ENCODE measurements at regions not wholly inside any gene's neighbourhood (a gene's known extent, or its start where the extent isn't known, plus 50 kb on each side); places are given as distances from the start of the nearest gene placed in this dataset.

- H3K9me1 ChIP-seq (ENCODE audit: control insufficient read depth, insufficient read depth, low read length): no peaks in the 10 kb centered on the region
- no TSS peak for BruUV-seq (replicated peaks)
- no peaks in the 10 kb centered on the region for H3K4me1 ChIP-seq (replicated peaks in 1 of 2; ENCODE audit: control insufficient read depth in 2 of 2, insufficient read depth in 2 of 2, low read length in 2 of 2)
- no peak overlapping the region for H3K27ac ChIP-seq (ENCODE audit: extremely low read depth, low read depth, low read length)
- FAIRE-seq: no peak
- H2AFZ ChIP-seq (ENCODE audit: low read depth, low read length): no peak overlapping the region
- no peak overlapping the region for H3K4me2 ChIP-seq (ENCODE audit: insufficient read depth, low read length)
- H3K36me3 ChIP-seq (ENCODE audit: control insufficient read depth, insufficient read depth, low read length): no peaks in the 10 kb centered on the region
- ChIA-PET CTCF (ENCODE audit: low intra/inter-chr PET ratio) (no interaction called here), POLR2A (no interaction called here)
- no peak for DNase-seq (ENCODE audit: extremely low read depth in 1 of 4, low spot score in 3 of 4)
- no peaks in the 10 kb centered on the region for H3K9me3 ChIP-seq (replicated peaks; ENCODE audit: control insufficient read depth, insufficient read depth, low read depth, low read length)
- no peak overlapping the region for H3K4me3 ChIP-seq
- in situ Hi-C loops (cut with MboI) (no loop called here), intact Hi-C loops (cut with micrococcal nuclease) (no loop called here)
- no peak overlapping the region for H3K9ac ChIP-seq (ENCODE audit: insufficient read depth in 1 of 2, low read depth in 2 of 2, low read length in 2 of 2)
- no peaks in the 10 kb centered on the region for H3K79me2 ChIP-seq (ENCODE audit: control insufficient read depth, insufficient read depth, low read length)
- H3K27me3 ChIP-seq (ENCODE audit: control insufficient read depth in 2 of 2, insufficient read depth in 2 of 2, low read length in 2 of 2): no peaks in the 10 kb centered on the region
- no peaks in the 10 kb centered on the region for H4K20me1 ChIP-seq (replicated peaks; ENCODE audit: control insufficient read depth, insufficient read depth, low read length)
- no peak for ATAC-seq
- TF ChIP-seq POLR2G (IDR thresholded peaks at IDR 0.05; ENCODE audit: low read depth, low read length) (no peak), ZNF311 (CRISPR knock-in tag; IDR thresholded peaks at IDR 0.05) (no peak), GATAD2B (IDR thresholded peaks at IDR 0.05; ENCODE audit: borderline replicate concordance) (no peak), TFE3 (CRISPR knock-in tag; IDR thresholded peaks at IDR 0.05) (no peak), HSF4 (CRISPR knock-in tag; IDR thresholded peaks at IDR 0.05; ENCODE audit: borderline replicate concordance) (no peak), ZNF639 (CRISPR knock-in tag; conservative IDR thresholded peaks at IDR 0.05 in 1 of 2, IDR thresholded peaks at IDR 0.05 in 1 of 2) (no peak), RAD21 (CRISPR knock-in tag; conservative IDR thresholded peaks at IDR 0.05 in 1 of 2, IDR thresholded peaks at IDR 0.05 in 1 of 2) (no peak), XRCC5 (IDR thresholded peaks at IDR 0.05; ENCODE audit: low read depth, low read length) (no peak), MXD1 (CRISPR knock-in tag; IDR thresholded peaks at IDR 0.05; ENCODE audit: borderline replicate concordance, poor library complexity, severe bottlenecking) (no peak), PYGO2 (tag; IDR thresholded peaks at IDR 0.05) (no peak), MYBL2 (IDR thresholded peaks at IDR 0.05; ENCODE audit: low read depth) (no peak), MYBL2 (CRISPR knock-in tag; IDR thresholded peaks at IDR 0.05; ENCODE audit: borderline replicate concordance) (no peak), ZNF232 (CRISPR knock-in tag; IDR thresholded peaks at IDR 0.05) (no peak), E4F1 (CRISPR knock-in tag; IDR thresholded peaks at IDR 0.05; ENCODE audit: borderline replicate concordance) (no peak), CBX8 (IDR thresholded peaks at IDR 0.05; ENCODE audit: borderline replicate concordance, extremely low read depth, low read depth, low read length, poor library complexity, severe bottlenecking) (no peak), DNMT1 (IDR thresholded peaks at IDR 0.05) (no peak), PHB2 (IDR thresholded peaks at IDR 0.05; ENCODE audit: low read depth) (no peak), ZNF668 (CRISPR knock-in tag; IDR thresholded peaks at IDR 0.05) (no peak)
Measured at GRCh38 chr5:123868267-123868666, 356.3 kb downstream of the CSNK1G3 start.

All from K562 (cell line).